H9 (cell line): ENCODE measurements at regions not wholly inside any gene's neighbourhood (a gene's known extent, or its start where the extent isn't known, plus 50 kb on each side); places are given as distances from the start of the nearest gene placed in this dataset.

Experiments used
- DNase-seq: peaks from one replicate; pipeline ENCODE4 v3.0.0-alpha.2; 2017
- H2AFZ ChIP-seq: one replicate; pipeline ENCODE4 v1.6.1; 2013; ENCODE audit warnings: mild to moderate bottlenecking, low read length, control low read depth, moderate library complexity
- H2AK5ac ChIP-seq: 2 replicates; pipeline ENCODE4 v1.6.1; 2013; ENCODE audit warnings: low read length, control low read depth, mixed read lengths; ENCODE audit not compliant: insufficient read length
- H2BK120ac ChIP-seq: one replicate; pipeline ENCODE4 v1.6.1; 2013; ENCODE audit warnings: low read depth, mild to moderate bottlenecking, low read length, control low read depth, inconsistent platforms; ENCODE audit not compliant: poor library complexity, severe bottlenecking
- H2BK12ac ChIP-seq: 2 replicates; pipeline ENCODE4 v1.6.1; 2013; ENCODE audit warnings: low read length, control low read depth, mixed read lengths, low read depth; ENCODE audit not compliant: insufficient read length
- H2BK15ac ChIP-seq: 2 replicates; pipeline ENCODE4 v1.6.1; 2013; ENCODE audit warnings: low read depth, low read length, control low read depth
- H2BK20ac ChIP-seq: one replicate; pipeline ENCODE4 v1.6.1; 2013; ENCODE audit warnings: low read depth, mild to moderate bottlenecking, low read length, control low read depth, inconsistent platforms; ENCODE audit not compliant: poor library complexity, severe bottlenecking
- H2BK5ac ChIP-seq: 2 replicates; pipeline ENCODE4 v1.6.1; 2013; ENCODE audit warnings: low read length, control low read depth, mixed read lengths; ENCODE audit not compliant: insufficient read length
- H3K14ac ChIP-seq: 2 replicates; pipeline ENCODE4 v1.6.1; 2013; ENCODE audit warnings: low read length, control low read depth; ENCODE audit not compliant: insufficient read depth
- H3K18ac ChIP-seq: 2 replicates; pipeline ENCODE4 v1.6.1; 2013; ENCODE audit warnings: low read depth, mild to moderate bottlenecking, mixed read lengths, low read length, control low read depth; ENCODE audit not compliant: insufficient read length
- H3K23ac ChIP-seq: 2 replicates; pipeline ENCODE4 v1.6.1; 2013; ENCODE audit warnings: low read length, control low read depth, mixed read lengths, low read depth; ENCODE audit not compliant: insufficient read length
- H3K23me2 ChIP-seq: 2 replicates; pipeline ENCODE4 v1.6.1; 2013; ENCODE audit warnings: low read depth, mild to moderate bottlenecking, mixed read lengths, low read length, control low read depth; ENCODE audit not compliant: insufficient read length, poor library complexity, severe bottlenecking
- H3K27ac ChIP-seq: 2 replicates; pipeline ENCODE4 v1.5.1; 2013; ENCODE audit warnings: low read length, control low read depth, mixed read lengths, low read depth; ENCODE audit not compliant: insufficient read length
- H3K27me3 ChIP-seq: 2 replicates; pipeline ENCODE4 v1.6.1; 2013; ENCODE audit warnings: low read length, control low read depth, inconsistent platforms; ENCODE audit not compliant: insufficient read depth
- H3K4ac ChIP-seq: 2 replicates; pipeline ENCODE4 v1.6.1; 2013; ENCODE audit warnings: low read depth, mild to moderate bottlenecking, control low read depth, inconsistent platforms, low read length, moderate library complexity
- H3K4me1 ChIP-seq: 2 replicates; pipeline ENCODE4 v1.6.1; 2013; ENCODE audit warnings: low read length, control low read depth, inconsistent platforms; ENCODE audit not compliant: insufficient read depth
- H3K4me2 ChIP-seq: 2 replicates; pipeline ENCODE4 v1.6.1; 2013; ENCODE audit warnings: low read length, control low read depth, mixed read lengths; ENCODE audit not compliant: insufficient read length, insufficient read depth
- H3K56ac ChIP-seq: 2 replicates; pipeline ENCODE4 v1.6.1; 2013; ENCODE audit warnings: low read depth, mild to moderate bottlenecking, mixed read lengths, low read length, control low read depth; ENCODE audit not compliant: insufficient read length
- H3K79me1 ChIP-seq: 2 replicates; pipeline ENCODE4 v1.6.1; 2013; ENCODE audit warnings: low read depth, mild to moderate bottlenecking, moderate library complexity, low read length, control low read depth, inconsistent platforms; ENCODE audit not compliant: insufficient read depth, poor library complexity, severe bottlenecking
- H3K79me2 ChIP-seq: 2 replicates; pipeline ENCODE4 v1.6.1; 2013; ENCODE audit warnings: low read length, control low read depth, inconsistent platforms; ENCODE audit not compliant: insufficient read depth
- H3K9ac ChIP-seq: 2 replicates; pipeline ENCODE4 v1.6.1; 2013; ENCODE audit warnings: low read length, control low read depth, mixed read lengths; ENCODE audit not compliant: insufficient read length; ENCODE audit errors: extremely low read depth
- H3K9me3 ChIP-seq: one replicate; pipeline ENCODE4 v1.6.1; 2013; ENCODE audit warnings: low read depth, low read length, inconsistent platforms; ENCODE audit not compliant: control insufficient read depth
- H3T11ph ChIP-seq: one replicate; pipeline ENCODE4 v1.6.1; 2013; ENCODE audit warnings: mild to moderate bottlenecking, low read length, control low read depth, inconsistent platforms
- H4K20me1 ChIP-seq: one replicate; pipeline ENCODE4 v1.6.1; 2013; ENCODE audit not compliant: control insufficient read depth, insufficient read length, insufficient read depth
- H4K5ac ChIP-seq: 2 replicates; pipeline ENCODE4 v1.6.1; 2013; ENCODE audit warnings: low read depth, mild to moderate bottlenecking, mixed read lengths, low read length, control low read depth; ENCODE audit not compliant: insufficient read length
- H4K8ac ChIP-seq: replicated peaks from 2 replicates; pipeline ENCODE4 v1.6.1; 2013; ENCODE audit warnings: low read length, control low read depth, mixed read lengths, low read depth; ENCODE audit not compliant: insufficient read length
- H4K91ac ChIP-seq: 2 replicates; pipeline ENCODE4 v1.6.1; 2013; ENCODE audit warnings: low read depth, mild to moderate bottlenecking, moderate library complexity, mixed read lengths, low read length, control low read depth; ENCODE audit not compliant: insufficient read length
- H3K27ac Mint-ChIP-seq, 3 experiments: 2 replicates in 2 of 3; 3 replicates in 1 of 3; pipeline ENCODE4 v1.8.0; 2020 to 2021; ENCODE audit warnings: mixed read lengths in 3 of 3, mild to moderate bottlenecking in 1 of 3, moderate library complexity in 1 of 3
- H3K27me3 Mint-ChIP-seq: 2 replicates; pipeline ENCODE4 v1.8.0; 2021; ENCODE audit warnings: low read depth, mild to moderate bottlenecking, moderate library complexity, mixed read lengths
- H3K36me3 Mint-ChIP-seq, 3 experiments: 2 replicates in 2 of 3; 3 replicates in 1 of 3; pipeline ENCODE4 v1.8.0; 2020 to 2021; ENCODE audit warnings: low read depth in 3 of 3, mixed read lengths in 3 of 3; ENCODE audit not compliant: insufficient read depth in 1 of 3
- H3K4me1 Mint-ChIP-seq, 2 experiments: 2 replicates each; pipeline ENCODE4 v1.8.0; 2020; ENCODE audit warnings: mixed read lengths in 2 of 2
- H3K4me3 Mint-ChIP-seq, 2 experiments: 2 replicates in 1 of 2; 3 replicates in 1 of 2; pipeline ENCODE4 v1.8.0; 2020 to 2021; ENCODE audit warnings: mild to moderate bottlenecking in 2 of 2, mixed read lengths in 2 of 2, moderate library complexity in 1 of 2
- H3K9me3 Mint-ChIP-seq, 2 experiments: 2 replicates in 1 of 2; 3 replicates in 1 of 2; pipeline ENCODE4 v1.8.0; 2020; ENCODE audit warnings: mild to moderate bottlenecking in 2 of 2, mixed read lengths in 2 of 2, moderate library complexity in 1 of 2
- CTCF ChIP-seq: fragments of 200-600 bp; sonication (generic); conservative IDR thresholded peaks from 3 replicates; pipeline ENCODE4 v1.8.0; 2021; ENCODE audit warnings: antibody characterized with exemption, mild to moderate bottlenecking

- Mint-ChIP-seq H3K36me3 (peaks cover 1 to 20% (median 2%) of the 10 kb centered on the region in 3 experiments; a peak in 4 of 7 replicates), H3K27ac (no peak overlapping the region), H3K4me1 (no peaks in the 10 kb centered on the region), H3K9me3 (peaks cover 16 to 30% of the 10 kb centered on the region in 2 experiments), H3K4me3 (no peak overlapping the region), H3K27me3 (peaks cover 9% of the 10 kb centered on the region)
- no peak for DNase-seq
- H3K27ac ChIP-seq: no peak overlapping the region
- no peak overlapping the region for H4K8ac ChIP-seq
- H3K4me1 ChIP-seq: no peaks in the 10 kb centered on the region
- no peaks in the 10 kb centered on the region for H3K79me1 ChIP-seq
- H4K5ac ChIP-seq: no peak overlapping the region
- no peak overlapping the region for H3K56ac ChIP-seq
- H3K4ac ChIP-seq: no peak overlapping the region
- H2BK20ac ChIP-seq: no peak overlapping the region
- no peak overlapping the region for H2AFZ ChIP-seq
- no peaks in the 10 kb centered on the region for H3K79me2 ChIP-seq
- H3K23me2 ChIP-seq: no peaks in the 10 kb centered on the region
- no peak overlapping the region for H2BK120ac ChIP-seq
- H2BK5ac ChIP-seq: no peak overlapping the region
- no peak overlapping the region for H3T11ph ChIP-seq
- H3K27me3 ChIP-seq: no peaks in the 10 kb centered on the region
- H3K23ac ChIP-seq: no peak overlapping the region
- no peak overlapping the region for H3K14ac ChIP-seq
- no peak overlapping the region for H2AK5ac ChIP-seq
- no peak overlapping the region for H3K18ac ChIP-seq
- no peak overlapping the region for H2BK15ac ChIP-seq
- H3K4me2 ChIP-seq: no peak overlapping the region
- no peak overlapping the region for H4K91ac ChIP-seq
- H4K20me1 ChIP-seq: no peaks in the 10 kb centered on the region
- TF ChIP-seq CTCF: no peak
- H3K9ac ChIP-seq: no peak overlapping the region
- H3K9me3 ChIP-seq: peaks cover 11% of the 10 kb centered on the region
- no peak overlapping the region for H2BK12ac ChIP-seq
These were observed 64.1 kb upstream of the TMPRSS2 start for GRCh38 chr21:41571938-41572510.
